ENCODE measurements at regions not wholly inside any gene's neighbourhood (a gene's known extent, or its start where the extent isn't known, plus 50 kb on each side); places are given as distances from the start of the nearest gene placed in this dataset.
"Not testable (repeated sequence)": the region's sequence is repeated elsewhere in the genome, so short reads cannot be mapped to it uniquely, and the experiment has no call there.

GRCh38 chr12:125340791-125341190, 275.6 kb downstream of the AACS start:
- no peak for TF ChIP-seq CTCF (conservative IDR thresholded peaks at IDR 0.05)
- H3K27ac ChIP-seq, result 0 out of 2 replicates have a peak overlapping the region, but pooled peaks have one; percentile 14

GRCh38 chr12:125341422-125341821, 276.2 kb downstream of the AACS start:
- H3K27ac ChIP-seq, result no peak overlapping the region
- TF ChIP-seq CTCF (conservative IDR thresholded peaks at IDR 0.05), result no peak

- no peak for TF ChIP-seq CTCF (conservative IDR thresholded peaks at IDR 0.05)
- H3K27ac ChIP-seq, result no peak overlapping the region
These were observed 278.4 kb downstream of the AACS start for GRCh38 chr12:125343649-125344048.

- no peak overlapping the region for H3K27ac ChIP-seq
- peak; percentile 60 for TF ChIP-seq CTCF (conservative IDR thresholded peaks at IDR 0.05)
These were observed 281.1 kb downstream of the AACS start for GRCh38 chr12:125346362-125346761.

- no peak for TF ChIP-seq CTCF (conservative IDR thresholded peaks at IDR 0.05)
- H3K27ac ChIP-seq, result no peak overlapping the region
These were observed 286.6 kb downstream of the AACS start for GRCh38 chr12:125351788-125352187.

GRCh38 chr12:125353002-125353401, 287.8 kb downstream of the AACS start:
- not testable (repeated sequence) for H3K27ac ChIP-seq

GRCh38 chr12:125353871-125354270, 288.6 kb downstream of the AACS start:
- H3K27ac ChIP-seq, result no peak overlapping the region
- no peak for TF ChIP-seq CTCF (conservative IDR thresholded peaks at IDR 0.05)

GRCh38 chr12:125355614-125356013, 290.4 kb downstream of the AACS start:
- TF ChIP-seq CTCF (conservative IDR thresholded peaks at IDR 0.05), result no peak
- H3K27ac ChIP-seq, result no peak overlapping the region

All from VCaP (cell line).